GM03348 (cell line): ENCODE measurements at regions not wholly inside any gene's neighbourhood (a gene's known extent, or its start where the extent isn't known, plus 50 kb on each side); places are given as distances from the start of the nearest gene placed in this dataset.
A peak's percentile ranks its signal among the peaks of the same experiment; 100 is the strongest.
"Not testable (repeated sequence)": the region's sequence is repeated elsewhere in the genome, so short reads cannot be mapped to it uniquely, and the experiment has no call there.

Source experiments
- DNase-seq: peaks from one replicate; pipeline ENCODE4 v3.0.0; 2012; ENCODE audit warnings: low spot score

DNA sequence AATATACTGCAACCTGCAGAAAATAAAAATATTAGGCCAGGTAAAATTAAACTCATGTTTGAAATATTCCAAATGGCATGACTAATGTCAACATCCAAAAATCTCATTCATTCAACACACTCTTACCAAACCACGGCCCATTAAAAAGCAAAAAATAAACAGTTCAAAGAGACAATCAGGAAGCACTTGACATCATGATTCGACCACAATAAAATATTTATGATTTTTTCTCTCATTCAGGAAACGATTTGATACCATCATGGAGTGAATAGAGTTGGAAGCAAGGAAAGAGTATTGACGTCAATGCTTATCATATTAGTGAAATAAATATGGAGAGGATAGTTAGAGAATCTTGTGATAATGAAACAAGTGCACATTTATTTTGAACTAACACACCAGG is 354.1 kb downstream of the KCNJ2 start:
- no peak for DNase-seq

DNA sequence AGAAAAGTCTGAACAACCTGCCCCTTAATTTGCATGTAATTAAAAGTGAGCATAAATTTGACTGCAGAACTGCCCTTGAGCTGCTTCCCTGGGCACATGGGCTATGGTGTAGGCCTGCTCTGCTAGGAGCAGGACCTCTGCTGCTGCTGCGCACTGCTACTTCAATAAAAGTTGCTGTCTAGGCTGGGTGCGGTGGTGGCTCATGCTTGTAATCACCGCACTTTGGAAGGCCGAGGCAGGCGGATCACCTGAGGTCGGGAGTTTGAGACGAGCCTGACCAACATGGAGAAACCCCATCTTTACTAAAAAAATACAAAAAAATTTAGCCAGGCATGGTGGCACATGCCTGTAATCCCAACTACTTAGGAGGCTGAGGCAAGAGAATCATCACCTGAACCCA is 355.7 kb downstream of the KCNJ2 start:
- DNase-seq = not testable (repeated sequence)

DNA sequence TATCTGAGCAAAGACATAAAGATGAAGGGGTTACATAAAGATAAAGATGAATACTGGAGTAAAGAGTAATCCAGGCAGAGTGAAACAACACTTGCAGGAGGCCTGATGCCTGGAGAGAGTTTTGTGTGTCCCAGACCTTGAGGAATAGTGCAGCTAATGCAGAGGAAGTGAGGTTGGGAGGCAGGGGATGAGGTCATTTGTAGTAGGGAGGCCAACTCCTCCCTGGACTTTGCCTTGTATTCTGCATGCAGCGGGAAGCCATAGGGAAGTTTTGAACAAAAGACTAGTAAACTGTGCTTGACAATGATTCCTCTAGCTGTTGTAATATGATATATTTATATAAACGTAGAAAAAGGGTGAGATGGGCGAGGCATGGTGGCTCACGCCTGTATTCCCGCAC is 356.6 kb downstream of the KCNJ2 start:
- DNase-seq = no peak

DNA sequence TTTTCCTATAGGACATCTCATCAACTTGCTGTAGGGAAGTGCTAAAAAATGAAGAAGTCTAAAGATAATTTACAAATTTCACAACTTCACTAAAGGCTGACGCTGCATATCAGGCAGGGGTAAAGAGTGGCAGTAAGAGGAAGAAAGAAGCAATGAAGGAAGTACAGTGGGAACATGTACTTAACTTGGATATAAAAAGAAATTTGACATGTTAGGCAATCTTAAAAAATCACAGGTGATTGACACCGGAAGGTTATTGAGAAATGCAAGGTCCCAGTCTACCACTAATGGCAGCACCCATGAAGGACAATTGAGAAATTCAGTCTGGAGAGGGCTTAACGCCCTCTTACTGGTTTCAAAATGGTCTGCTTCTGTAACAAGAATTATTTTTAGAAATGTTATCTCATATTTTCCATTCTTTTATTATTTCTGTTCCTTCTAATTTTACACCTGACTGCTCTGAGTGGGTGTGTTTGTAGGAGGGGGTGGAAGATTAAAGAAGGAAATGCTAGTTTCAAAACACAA is 358.1 kb downstream of the KCNJ2 start:
- no peak for DNase-seq

DNA sequence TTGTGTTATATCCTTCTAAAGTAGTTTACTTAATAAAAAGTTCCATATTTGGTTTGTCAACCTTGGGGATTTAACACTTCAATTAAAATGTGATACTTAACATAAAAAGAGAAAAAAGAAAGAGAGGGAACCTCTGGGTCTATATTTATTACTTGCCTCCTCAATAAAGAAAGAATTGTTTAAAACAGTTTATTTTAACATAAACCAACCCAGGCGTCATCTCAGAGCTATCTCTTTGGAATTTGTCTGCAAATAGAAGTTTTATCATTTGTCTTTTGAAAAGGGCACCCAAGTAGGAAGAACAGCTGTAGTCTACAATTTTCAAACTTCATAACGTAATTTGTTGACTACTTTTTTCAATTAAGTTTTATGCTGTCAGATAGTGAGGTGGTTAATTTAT is 364.1 kb downstream of the KCNJ2 start:
- DNase-seq = no peak

DNA sequence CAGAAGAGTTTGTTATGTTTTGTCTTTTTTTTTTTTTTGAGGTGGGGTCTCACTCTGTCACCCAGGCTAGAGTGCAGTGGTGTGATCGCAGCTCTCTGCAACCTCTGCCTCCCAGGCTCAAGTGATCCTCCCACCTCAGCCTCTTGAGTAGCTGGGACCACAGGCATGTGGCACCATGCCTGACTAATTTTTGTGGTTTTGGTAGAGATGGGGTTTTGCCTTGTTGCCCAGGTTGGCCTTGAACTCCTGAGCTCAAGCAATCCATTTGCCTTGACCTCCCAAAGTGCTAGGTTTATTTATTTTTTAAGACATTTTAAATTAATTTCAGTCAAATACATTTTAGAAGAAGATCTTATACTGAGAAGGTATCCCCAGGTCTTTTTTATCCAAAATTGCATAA is 366.7 kb downstream of the KCNJ2 start:
- no peak for DNase-seq

DNA sequence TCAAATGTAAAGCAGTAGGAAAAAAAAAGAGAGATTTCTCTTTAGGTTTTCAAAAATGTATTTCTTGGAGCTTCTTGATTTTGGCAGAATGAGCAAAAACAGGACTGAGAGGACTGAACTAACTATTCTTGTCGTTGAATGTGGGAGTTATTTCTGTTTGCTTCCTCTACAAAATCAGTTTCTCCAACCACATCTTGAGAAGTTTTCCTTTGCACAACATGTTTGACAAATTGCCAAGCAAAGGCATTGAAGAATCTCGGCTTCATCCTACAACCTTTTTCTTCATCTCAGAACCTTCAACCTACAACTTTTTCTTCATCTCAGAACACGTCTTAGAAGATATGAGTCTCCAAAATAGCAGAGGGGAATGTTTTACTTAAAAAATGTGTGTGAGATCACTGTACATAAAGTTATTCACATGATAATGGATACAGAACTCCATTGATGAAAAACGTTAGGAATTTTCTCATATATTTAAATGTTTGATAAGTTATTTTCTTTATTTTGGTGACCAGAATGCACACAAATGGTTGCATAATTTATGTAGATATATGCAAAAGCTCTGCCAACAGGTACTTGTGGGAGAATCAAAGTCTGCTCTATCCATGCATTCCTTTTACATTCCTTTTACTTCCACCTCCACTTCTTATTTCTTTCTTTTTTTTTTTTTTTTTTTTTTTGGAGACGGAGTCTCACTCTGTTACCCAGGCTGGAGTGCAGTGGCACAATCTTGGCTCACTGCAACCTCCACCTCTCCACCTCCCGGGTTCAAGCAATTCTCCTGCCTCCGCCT is 370.0 kb downstream of the KCNJ2 start:
- DNase-seq = no peak

DNA sequence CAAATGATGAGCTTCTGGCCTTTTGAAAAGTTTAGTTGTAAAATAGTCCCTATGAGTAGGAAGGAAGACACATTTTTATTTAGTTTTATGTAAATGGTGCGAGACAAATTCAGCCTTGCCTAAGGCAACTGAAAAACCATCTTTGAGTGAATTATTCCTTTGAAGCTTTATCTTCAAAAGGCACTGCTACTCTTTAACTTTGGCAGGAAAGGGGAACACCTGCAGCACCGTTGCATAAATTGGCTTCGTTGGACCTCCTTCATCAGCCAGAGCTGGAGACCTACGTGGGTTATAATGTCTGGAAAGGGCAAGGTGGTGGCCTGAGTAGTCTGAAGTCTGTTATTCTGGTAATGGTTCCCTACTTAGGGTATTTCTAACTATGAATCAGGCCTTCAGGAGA is 373.5 kb downstream of the KCNJ2 start:
- no peak for DNase-seq

DNA sequence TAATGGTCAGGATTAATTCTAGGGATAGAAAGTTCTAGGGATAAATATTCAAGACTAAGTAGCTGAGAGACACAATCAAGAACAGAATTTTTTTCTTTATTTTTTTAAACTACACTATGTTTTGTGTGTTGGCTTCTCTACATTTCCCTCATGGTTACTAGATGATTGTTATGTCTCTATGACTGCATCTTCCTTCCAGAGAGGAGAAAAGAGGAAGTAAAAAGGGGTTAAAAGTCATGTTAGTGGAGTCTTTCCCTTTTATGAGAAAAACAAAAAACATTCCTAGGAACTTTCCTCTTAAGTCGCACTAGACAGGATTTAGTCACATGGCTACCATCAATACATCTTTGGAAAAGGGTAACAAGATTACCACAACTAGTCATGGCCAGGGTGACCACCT is 375.0 kb downstream of the KCNJ2 start:
- DNase-seq = no peak

DNA sequence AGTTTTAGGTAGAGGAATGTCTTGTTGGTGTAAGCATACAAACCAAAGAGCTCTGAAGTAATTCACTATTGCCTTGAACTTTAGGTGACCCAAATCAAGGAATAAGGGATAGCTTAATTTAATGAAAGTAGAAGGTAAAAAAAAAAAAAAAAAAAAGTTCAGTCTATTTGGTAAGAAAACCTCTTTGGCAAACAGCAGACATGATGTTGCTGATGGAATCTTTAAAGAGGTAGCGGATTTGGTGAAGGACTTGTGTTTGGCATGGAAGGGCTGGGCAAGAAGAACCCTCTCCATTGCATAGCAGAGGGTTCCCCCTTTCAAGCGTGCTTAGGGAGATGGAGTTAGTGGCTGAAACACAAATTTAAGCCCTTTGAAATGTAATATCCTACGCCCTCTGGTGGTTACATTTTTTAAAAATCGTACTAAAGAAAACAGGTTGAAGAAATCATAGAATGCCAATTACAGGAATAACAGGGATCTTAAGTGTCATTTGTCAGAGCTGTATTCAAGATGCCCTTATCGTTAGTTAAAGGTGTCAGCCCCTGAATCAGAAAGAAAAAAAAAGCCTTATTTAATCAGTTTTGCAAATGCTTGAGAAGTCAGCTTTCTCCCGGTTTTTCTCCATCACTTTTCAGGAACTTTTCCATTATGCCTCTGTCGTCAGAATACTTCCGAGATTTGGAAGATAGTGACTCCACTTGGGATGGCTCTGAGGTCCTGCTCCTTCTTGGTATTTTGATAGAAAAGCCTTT is 383.1 kb downstream of the KCNJ2 start:
- DNase-seq = peak; percentile 59

DNA sequence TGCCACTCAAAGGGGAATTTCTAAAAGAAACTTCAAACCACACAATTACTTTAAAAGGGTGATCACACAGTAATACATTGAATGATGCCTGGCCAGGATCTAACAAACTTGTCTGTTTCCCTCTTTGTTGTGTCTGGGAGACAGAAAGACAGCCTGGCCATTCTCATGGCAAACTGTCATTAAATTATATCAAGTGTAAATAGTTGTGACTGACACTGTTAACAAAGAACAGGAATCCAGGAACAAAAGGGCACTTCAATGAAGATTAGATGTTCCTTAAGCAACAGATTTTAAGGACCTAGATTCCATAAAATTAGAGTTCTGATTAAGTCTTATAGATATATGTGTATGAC is 383.6 kb downstream of the KCNJ2 start:
- DNase-seq = no peak

DNA sequence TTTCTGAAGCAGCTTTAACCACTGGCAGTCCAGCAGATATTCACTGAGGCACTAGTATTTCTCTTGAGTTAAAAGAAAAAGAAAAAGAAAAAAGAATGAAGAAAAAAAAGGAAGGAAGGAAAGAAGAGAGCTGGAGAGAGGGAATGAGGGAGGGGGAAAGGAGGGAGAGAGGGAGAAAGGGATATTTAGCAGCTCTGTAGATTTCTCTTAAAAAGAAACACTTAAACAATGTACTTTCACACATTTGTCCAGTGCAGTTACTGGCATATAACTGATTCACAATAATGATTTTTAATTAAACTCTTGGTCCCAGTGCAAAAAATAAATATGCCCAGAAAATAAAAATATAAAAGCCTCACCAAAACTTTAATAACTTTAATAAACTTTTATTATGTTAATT is 386.4 kb downstream of the KCNJ2 start:
- DNase-seq = no peak

DNA sequence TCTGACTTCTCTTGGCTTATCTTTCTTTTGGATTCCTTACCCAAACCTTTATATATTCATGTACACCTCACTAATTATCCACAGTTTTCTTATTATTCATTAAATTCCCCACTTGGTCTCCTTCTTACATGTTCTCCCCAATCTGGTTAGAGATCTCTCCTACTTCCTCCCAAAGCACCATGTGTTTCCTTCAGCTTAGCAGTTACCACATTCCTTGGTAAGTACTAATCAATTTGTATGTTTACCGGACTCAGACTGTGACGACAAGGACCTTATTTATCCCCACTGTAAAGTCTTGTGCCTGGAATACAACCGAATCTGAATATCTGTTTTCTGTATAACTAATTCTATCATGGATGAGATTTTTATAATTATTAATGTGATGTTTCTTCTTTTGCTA is 389.5 kb downstream of the KCNJ2 start:
- DNase-seq = no peak

DNA sequence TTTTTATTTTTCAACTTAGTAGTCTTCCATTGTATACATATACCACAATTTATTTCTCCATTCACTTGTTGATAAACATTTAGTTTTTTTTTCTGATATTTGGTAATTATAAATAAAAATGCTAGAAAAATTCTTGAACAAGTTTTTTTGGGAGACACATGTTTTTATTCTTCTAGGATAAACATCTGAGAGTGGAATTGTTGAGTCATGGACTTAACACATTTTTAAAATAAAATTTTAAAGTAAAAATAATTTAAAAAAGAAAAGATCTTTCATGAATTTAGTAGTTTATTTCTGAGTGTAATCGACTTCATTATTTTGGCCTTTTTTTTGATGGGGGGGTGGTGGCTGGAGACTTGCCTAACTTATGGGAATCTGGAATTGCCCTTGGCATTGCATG is 391.1 kb downstream of the KCNJ2 start:
- DNase-seq = no peak

DNA sequence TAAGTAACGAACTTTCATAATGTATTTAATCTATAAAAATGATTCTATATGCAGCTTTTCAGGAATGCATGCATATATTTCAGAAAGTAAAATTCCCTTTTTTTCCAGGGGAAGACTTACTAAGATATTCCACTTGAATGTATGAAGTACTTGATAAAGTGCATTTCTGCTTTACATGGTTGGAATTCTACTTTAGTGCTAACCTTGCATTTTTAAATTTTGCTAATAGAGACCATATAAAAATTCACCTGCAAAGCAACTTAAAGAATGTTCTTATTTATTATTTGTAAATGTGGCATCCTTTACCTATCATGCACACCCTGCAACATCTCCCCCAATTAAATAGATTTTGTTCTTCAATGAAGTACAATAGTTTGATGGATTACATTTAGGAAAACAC is 392.8 kb downstream of the KCNJ2 start:
- DNase-seq = no peak

DNA sequence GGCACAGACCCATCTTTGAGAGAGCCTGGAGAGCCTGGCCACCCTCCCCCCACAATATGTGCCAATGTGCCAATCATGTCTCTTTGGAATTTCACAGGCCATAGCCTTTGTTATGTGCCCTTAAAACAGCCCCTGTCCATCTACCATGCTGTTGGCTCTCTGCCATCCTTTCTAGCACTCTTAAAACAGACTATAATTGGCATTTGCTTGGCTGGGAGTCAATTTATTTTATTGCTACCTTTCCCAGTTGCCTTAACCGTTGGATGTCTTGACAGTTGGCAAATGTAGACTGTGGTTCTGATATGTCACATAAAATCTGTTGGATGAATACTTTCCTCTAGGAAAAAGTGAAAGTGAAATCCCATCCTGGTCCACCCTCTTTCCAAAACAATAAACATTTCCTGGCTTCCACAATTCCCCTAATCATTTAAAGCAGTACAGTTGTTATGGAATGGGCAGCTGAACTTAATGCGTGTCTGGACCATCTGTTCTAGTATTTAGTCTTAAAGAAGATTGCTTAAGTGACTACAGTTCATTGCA is 394.0 kb downstream of the KCNJ2 start:
- DNase-seq = no peak

DNA sequence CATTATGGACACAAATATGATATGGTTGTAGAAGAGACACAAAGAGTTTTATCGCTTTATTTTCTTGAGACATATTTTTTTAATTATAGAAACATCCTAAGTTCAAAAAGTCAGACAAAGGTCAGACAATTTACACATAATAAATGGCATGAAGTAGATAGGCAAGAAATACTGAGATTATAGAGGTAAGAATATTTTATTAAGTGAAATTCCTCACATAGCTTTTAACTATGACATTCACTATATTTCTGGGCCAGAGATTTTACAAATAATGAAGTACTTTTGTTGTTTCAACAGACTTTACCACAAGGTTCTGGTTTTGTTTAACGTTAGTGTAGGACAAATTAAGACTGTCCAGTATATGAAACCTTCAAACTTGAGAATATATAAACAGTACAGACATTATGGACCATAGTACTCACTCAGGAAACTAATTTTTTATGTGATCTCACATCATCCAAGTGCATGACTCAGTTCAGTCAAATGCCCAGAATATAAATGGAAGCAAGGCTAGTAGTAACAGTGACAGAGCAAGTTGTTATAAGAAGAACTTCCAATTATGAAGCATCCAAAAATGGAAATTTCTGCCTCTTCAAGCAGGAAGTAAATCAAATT is 394.8 kb downstream of the KCNJ2 start:
- no peak for DNase-seq

DNA sequence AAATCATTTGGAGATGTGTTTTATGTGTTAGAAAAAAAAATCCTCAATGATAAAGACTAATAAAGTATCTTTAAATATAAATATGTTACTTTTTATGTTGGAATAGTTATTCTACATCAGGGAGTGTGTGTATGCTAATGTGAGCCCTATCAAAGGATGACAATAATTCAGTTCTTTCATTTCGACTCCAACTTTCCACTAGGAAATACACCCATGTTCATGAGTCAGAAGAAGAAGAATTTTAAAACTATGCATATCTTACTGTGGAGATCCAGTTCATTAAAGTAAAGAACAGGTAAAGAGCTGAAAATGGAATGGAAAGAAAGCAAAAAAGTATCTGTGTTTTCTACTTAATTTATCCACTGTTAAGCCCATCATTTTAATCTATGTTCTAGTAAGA is 399.8 kb downstream of the KCNJ2 start:
- DNase-seq = no peak

DNA sequence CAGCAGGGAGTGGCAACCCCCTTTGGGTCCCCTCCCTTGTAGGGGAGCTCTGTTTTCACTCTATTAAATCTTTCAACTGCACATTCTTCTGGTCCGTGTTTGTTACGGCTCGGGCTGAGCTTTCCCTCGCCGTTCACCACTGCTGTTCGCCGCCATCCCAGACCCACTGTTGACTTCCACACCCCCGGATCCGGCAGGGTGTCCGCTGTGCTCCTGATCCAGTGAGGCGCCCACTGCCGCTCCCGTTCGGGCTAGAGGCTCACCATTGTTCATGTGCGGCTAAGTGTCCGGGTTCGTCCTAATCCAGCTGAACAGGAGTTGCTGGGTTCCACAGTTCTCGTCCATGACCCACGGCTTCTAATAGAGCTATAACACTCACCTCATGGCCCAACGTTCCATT is 408.1 kb downstream of the KCNJ2 start:
- no peak for DNase-seq

DNA sequence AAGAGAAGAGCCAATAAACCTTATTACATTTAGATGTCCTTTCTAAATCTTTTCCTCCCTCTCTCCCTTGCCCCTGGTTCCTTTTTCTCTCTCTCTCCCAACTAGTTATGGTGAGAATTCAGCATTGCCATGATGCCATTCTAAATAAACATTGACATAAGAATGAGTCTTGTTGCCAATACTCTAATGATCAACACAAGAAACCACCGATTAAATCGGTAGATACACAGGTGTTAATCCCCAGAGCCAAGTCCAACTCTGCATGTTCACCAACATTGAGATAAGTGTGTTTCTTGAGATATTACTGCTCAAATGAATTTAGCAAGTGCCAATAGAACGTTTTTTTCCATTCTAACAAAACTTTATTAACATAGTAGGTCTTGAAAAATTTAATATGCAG is 412.1 kb downstream of the KCNJ2 start:
- no peak for DNase-seq

DNA sequence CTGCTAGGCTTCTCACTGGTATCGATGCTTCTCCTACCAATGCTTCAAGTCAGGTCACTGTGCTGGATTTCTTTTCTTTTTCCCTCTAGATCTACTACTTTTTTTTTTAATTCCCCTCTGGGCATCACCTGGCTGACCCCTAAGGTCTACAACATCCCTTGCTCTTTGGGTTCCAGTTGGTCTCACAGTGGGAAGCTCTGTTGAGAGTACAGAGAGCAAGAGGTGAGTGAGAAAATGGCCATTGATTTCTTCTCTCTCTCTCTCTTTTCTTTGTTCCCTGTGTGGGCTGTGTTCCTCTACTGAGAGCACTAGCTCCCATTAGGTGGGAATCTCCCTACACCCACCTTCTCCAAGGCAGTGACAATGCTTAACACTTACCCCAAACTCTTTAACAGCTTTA is 413.4 kb downstream of the KCNJ2 start:
- no peak for DNase-seq

DNA sequence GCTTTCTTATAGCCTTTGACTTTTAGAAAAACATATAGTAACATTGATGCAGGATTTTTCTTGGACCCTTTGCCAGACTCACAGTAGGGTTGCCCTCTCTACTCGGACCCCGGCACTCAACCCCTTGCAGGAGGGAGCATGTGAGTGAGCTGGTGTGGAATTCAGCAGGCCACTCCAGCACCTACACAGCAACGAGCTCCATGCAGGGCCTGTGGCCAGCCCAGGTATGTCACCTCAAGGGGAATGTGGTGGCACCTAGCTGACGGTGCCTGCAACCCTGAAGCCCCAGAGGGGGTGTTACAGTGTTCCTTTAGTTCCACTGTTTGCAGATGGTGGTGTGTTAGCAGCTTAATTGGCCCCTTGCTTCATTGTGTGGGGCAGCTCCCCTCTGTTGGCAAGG is 414.9 kb downstream of the KCNJ2 start:
- DNase-seq = no peak

DNA sequence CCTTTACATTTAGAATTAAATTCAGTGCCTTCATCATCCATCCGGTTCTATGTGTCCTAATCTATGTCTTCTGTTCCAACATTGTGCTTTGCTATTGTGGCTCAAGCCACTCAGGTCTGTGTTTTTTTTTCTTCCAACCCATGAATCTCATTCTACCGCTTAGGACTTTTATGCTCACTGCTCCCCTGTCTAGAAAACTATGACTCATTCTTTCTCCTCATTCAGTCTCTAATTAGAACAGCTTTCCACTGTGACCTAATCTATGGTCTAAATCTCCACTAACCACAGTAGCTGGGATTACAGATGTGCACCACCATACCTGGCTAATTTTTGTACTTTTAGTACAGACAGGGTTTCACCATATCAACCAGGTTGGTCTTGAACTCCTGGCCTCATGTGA is 418.7 kb downstream of the KCNJ2 start:
- DNase-seq = no peak
